HG03095 (cell line): ENCODE measurements at regions not wholly inside any gene's neighbourhood (a gene's known extent, or its start where the extent isn't known, plus 50 kb on each side); places are given as distances from the start of the nearest gene placed in this dataset.
"Not testable (repeated sequence)": the region's sequence is repeated elsewhere in the genome, so short reads cannot be mapped to it uniquely, and the experiment has no call there.

Source experiments
- ATAC-seq: cut with Tn5 transposase; IDR thresholded peaks from one replicate; pipeline ENCODE4 v1.9.1; 2021; ENCODE audit warnings: moderate library complexity; ENCODE audit not compliant: unreplicated experiment

- not testable (repeated sequence) for ATAC-seq
These were observed 1846.0 kb upstream of the DEFB115 start for GRCh38 chr20:29411458-29411820.

GRCh38 chr20:29419378-29419777 lies 1838.1 kb upstream of the DEFB115 start:
- ATAC-seq = no peak

- ATAC-seq = no peak
These were observed 1830.0 kb upstream of the DEFB115 start for GRCh38 chr20:29427201-29428060.

- no peak for ATAC-seq
These were observed 1826.9 kb upstream of the DEFB115 start for GRCh38 chr20:29430531-29430930.

GRCh38 chr20:29440721-29441120 lies 1816.7 kb upstream of the DEFB115 start:
- ATAC-seq = not testable (repeated sequence)

- ATAC-seq = not testable (repeated sequence)
These were observed 1814.2 kb upstream of the DEFB115 start for GRCh38 chr20:29443206-29443781.

GRCh38 chr20:29443819-29444218 lies 1813.6 kb upstream of the DEFB115 start:
- peak; percentile 95 for ATAC-seq

GRCh38 chr20:29445050-29445907 lies 1812.2 kb upstream of the DEFB115 start:
- peak; percentile 67 for ATAC-seq

- ATAC-seq = not testable (repeated sequence)
These were observed 1809.7 kb upstream of the DEFB115 start for GRCh38 chr20:29447517-29448484.

- ATAC-seq = no peak
These were observed 1808.5 kb upstream of the DEFB115 start for GRCh38 chr20:29448806-29449470.

- no peak for ATAC-seq
These were observed 1805.3 kb upstream of the DEFB115 start for GRCh38 chr20:29452186-29452585.

- not testable (repeated sequence) for ATAC-seq
These were observed 1800.3 kb upstream of the DEFB115 start for GRCh38 chr20:29456987-29457693.

- no peak for ATAC-seq
These were observed 1784.9 kb upstream of the DEFB115 start for GRCh38 chr20:29472606-29473005.

GRCh38 chr20:29492840-29493239 lies 1764.6 kb upstream of the DEFB115 start:
- ATAC-seq = not testable (repeated sequence)

- not testable (repeated sequence) for ATAC-seq
These were observed 1760.7 kb upstream of the DEFB115 start for GRCh38 chr20:29496767-29497166.

GRCh38 chr20:29497261-29497671 lies 1760.2 kb upstream of the DEFB115 start:
- no peak for ATAC-seq

GRCh38 chr20:29497684-29498083 lies 1759.8 kb upstream of the DEFB115 start:
- not testable (repeated sequence) for ATAC-seq

- ATAC-seq = not testable (repeated sequence)
These were observed 1756.7 kb upstream of the DEFB115 start for GRCh38 chr20:29500738-29501137.

GRCh38 chr20:29514634-29515033 lies 1742.8 kb upstream of the DEFB115 start:
- not testable (repeated sequence) for ATAC-seq
